ENCODE measurements at regions not wholly inside any gene's neighbourhood (a gene's known extent, or its start where the extent isn't known, plus 50 kb on each side); places are given as distances from the start of the nearest gene placed in this dataset.
"Not testable (repeated sequence)": the region's sequence is repeated elsewhere in the genome, so short reads cannot be mapped to it uniquely, and the experiment has no call there.

DNA sequence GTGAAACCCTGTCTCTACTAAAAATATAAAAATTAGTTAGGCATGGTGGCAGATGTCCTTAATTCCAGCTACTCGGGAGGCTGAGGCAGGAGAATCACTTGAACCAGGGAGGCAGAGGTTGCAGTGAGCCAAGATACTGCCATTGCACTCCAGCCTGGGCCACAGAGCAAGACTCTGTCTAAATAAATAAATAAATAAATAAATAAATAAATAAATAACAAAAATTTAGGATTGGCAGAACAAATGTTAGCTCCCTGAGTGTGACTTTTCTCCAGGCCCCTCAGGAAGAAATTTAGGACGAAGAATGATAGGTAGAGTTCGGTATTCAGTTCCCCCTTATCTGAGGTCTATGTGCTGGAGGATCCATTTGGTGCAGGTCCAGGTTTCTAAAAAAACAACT, 181.2 kb downstream of the CD47 start:
- H3K79me2 ChIP-seq (ENCODE audit: control insufficient read depth in 1 of 2, insufficient read depth in 2 of 2, low read length in 2 of 2); POLR2A ChIA-PET (ENCODE audit: partially characterized antibody); H3K23me2 ChIP-seq (ENCODE audit: low read depth, low read length); H3K27ac ChIP-seq (ENCODE audit: low read depth, low read length); H3K4me1 ChIP-seq (replicated peaks in 1 of 4; ENCODE audit: control insufficient read depth in 3 of 4, insufficient read depth in 4 of 4, low read length in 3 of 4); DNase-seq (ENCODE audit: low read depth in 1 of 2, low spot score in 2 of 2); H4K5ac ChIP-seq (ENCODE audit: insufficient read length, low read depth, low read length); H3K27me3 ChIP-seq (replicated peaks in 1 of 4; ENCODE audit: control insufficient read depth in 3 of 4, extremely low read depth in 1 of 4, insufficient read depth in 3 of 4, low read length in 3 of 4); H2BK120ac ChIP-seq (replicated peaks; ENCODE audit: low read depth, low read length); H3K4me3 ChIP-seq (ENCODE audit: extremely low read depth in 1 of 4, insufficient read depth in 2 of 4, low read depth in 3 of 4, low read length in 4 of 4); H3K56ac ChIP-seq (replicated peaks; ENCODE audit: insufficient read length, low read depth, low read length); H2BK15ac ChIP-seq (ENCODE audit: low read length); H4K91ac ChIP-seq (replicated peaks; ENCODE audit: insufficient read length, low read length); H3K23ac ChIP-seq (ENCODE audit: insufficient read length); H4K20me1 ChIP-seq (replicated peaks in 1 of 2; ENCODE audit: control insufficient read depth in 1 of 2, insufficient read depth in 2 of 2, low read length in 2 of 2); H2AK5ac ChIP-seq (ENCODE audit: low read depth, low read length); H2AFZ ChIP-seq (ENCODE audit: low read length); H4K8ac ChIP-seq (ENCODE audit: extremely low read depth, insufficient read depth, low read length); H3K36me3 ChIP-seq (ENCODE audit: control insufficient read depth in 2 of 4, insufficient read depth in 4 of 4, low read length in 3 of 4); H2BK20ac ChIP-seq (ENCODE audit: low read length); H2BK12ac ChIP-seq (ENCODE audit: low read depth, low read length); H3K9ac ChIP-seq (replicated peaks in 1 of 4; ENCODE audit: extremely low read depth in 1 of 4, low read depth in 3 of 4, low read length in 3 of 4); H3K4me2 ChIP-seq (ENCODE audit: insufficient read depth in 1 of 2, low read depth in 2 of 2, low read length in 2 of 2); H3K4ac ChIP-seq (replicated peaks; ENCODE audit: insufficient read length, low read depth, low read length); H3K79me1 ChIP-seq (ENCODE audit: low read depth, low read length); H2BK5ac ChIP-seq (ENCODE audit: low read depth, low read length); H3K9me3 ChIP-seq (ENCODE audit: insufficient read depth in 2 of 2, low read depth in 1 of 2, low read length in 1 of 2); H3K14ac ChIP-seq (ENCODE audit: insufficient read length); H3K18ac ChIP-seq (ENCODE audit: extremely low read depth, low read length); FAIRE-seq: not testable (repeated sequence)
- CTCF ChIA-PET (ENCODE audit: partially characterized antibody) = interaction anchor here (1.0 to 3.1 kb wide), 2 partner anchors 16 to 18 kb away, joined by 3 to 12 read pairs; no protein-coding TSS in a partner anchor
- WGBS, 2 experiments (ENCODE audit: extremely low coverage in 1 of 2, insufficient coverage in 1 of 2, insufficient read length in 1 of 2, insufficient replicate concordance in 2 of 2, low coverage in 1 of 2, low lambda C conversion rate in 2 of 2, missing lambda C conversion rate in 1 of 2) = 54% methylated on average over 3 of the region's 3 CpGs; no CpG with 5 or more reads in 1 of the 2 experiments
